ENCODE measurements at regions not wholly inside any gene's neighbourhood (a gene's known extent, or its start where the extent isn't known, plus 50 kb on each side); places are given as distances from the start of the nearest gene placed in this dataset.

DNA sequence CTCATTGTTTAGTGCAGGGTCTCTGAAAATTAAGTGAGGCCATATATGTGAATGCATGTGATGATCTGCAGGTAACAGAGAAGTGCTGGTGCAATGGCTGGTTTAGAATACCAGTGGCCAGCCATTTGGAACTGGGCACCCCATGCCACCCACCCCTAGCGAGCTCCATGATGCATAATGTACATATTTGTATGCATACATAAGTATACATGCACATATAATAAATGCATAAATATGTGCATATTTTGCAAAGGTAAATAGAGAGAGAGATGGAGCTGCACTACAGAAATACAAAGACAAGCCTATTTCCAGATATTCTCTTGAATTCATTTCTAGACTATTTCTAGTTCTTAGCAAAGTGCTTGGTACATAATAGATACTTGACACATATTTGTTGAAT, 68.5 kb upstream of the IGSF21 start:
- TF ChIP-seq, protein P1, sequence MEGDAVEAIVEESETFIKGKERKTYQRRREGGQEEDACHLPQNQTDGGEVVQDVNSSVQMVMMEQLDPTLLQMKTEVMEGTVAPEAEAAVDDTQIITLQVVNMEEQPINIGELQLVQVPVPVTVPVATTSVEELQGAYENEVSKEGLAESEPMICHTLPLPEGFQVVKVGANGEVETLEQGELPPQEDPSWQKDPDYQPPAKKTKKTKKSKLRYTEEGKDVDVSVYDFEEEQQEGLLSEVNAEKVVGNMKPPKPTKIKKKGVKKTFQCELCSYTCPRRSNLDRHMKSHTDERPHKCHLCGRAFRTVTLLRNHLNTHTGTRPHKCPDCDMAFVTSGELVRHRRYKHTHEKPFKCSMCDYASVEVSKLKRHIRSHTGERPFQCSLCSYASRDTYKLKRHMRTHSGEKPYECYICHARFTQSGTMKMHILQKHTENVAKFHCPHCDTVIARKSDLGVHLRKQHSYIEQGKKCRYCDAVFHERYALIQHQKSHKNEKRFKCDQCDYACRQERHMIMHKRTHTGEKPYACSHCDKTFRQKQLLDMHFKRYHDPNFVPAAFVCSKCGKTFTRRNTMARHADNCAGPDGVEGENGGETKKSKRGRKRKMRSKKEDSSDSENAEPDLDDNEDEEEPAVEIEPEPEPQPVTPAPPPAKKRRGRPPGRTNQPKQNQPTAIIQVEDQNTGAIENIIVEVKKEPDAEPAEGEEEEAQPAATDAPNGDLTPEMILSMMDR (IDR thresholded peaks at IDR 0.05): no peak
- no peak for TF ChIP-seq POLR2A (IDR thresholded peaks at IDR 0.05)

Measured in uterus (tissue), 2 donors.